Endothelial cell (in vitro differentiated cells): ENCODE measurements at regions not wholly inside any gene's neighbourhood (a gene's known extent, or its start where the extent isn't known, plus 50 kb on each side); places are given as distances from the start of the nearest gene placed in this dataset.
"Not testable (repeated sequence)": the region's sequence is repeated elsewhere in the genome, so short reads cannot be mapped to it uniquely, and the experiment has no call there.

Experiments
- DNase-seq: peaks from one replicate; pipeline ENCODE4 v3.0.0; 2021; ENCODE audit warnings: low spot score
- H3K27ac Mint-ChIP-seq: one replicate; pipeline ENCODE4 v1.8.0; 2021; ENCODE audit warnings: mixed read lengths, inconsistent platforms; ENCODE audit not compliant: unreplicated experiment
- H3K27me3 Mint-ChIP-seq: one replicate; pipeline ENCODE4 v1.8.0; 2021; ENCODE audit warnings: mild to moderate bottlenecking, moderate library complexity, mixed read lengths, inconsistent platforms; ENCODE audit not compliant: unreplicated experiment
- H3K36me3 Mint-ChIP-seq: one replicate; pipeline ENCODE4 v1.8.0; 2021; ENCODE audit warnings: mild to moderate bottlenecking, low read depth, mixed read lengths, inconsistent platforms; ENCODE audit not compliant: unreplicated experiment
- H3K4me1 Mint-ChIP-seq: one replicate; pipeline ENCODE4 v1.8.0; 2021; ENCODE audit warnings: mild to moderate bottlenecking, mixed read lengths, inconsistent platforms; ENCODE audit not compliant: unreplicated experiment
- H3K4me3 Mint-ChIP-seq: one replicate; pipeline ENCODE4 v1.8.0; 2021; ENCODE audit warnings: mild to moderate bottlenecking, mixed read lengths, inconsistent platforms; ENCODE audit not compliant: unreplicated experiment
- H3K9me3 Mint-ChIP-seq: one replicate; pipeline ENCODE4 v1.8.0; 2021; ENCODE audit warnings: mixed read lengths, inconsistent platforms; ENCODE audit not compliant: unreplicated experiment
- CTCF ChIP-seq: fragments of 200-600 bp; sonication (generic); IDR thresholded peaks from one replicate; pipeline ENCODE4 v1.5.0; 2021; ENCODE audit warnings: antibody characterized with exemption; ENCODE audit not compliant: unreplicated experiment

- Mint-ChIP-seq H3K36me3 (no peaks in the 10 kb centered on the region), H3K9me3 (no peaks in the 10 kb centered on the region), H3K4me3 (no peak overlapping the region), H3K27me3 (no peaks in the 10 kb centered on the region), H3K27ac (no peak overlapping the region), H3K4me1 (peaks cover 24% of the 10 kb centered on the region)
- no peak for DNase-seq
- no peak for TF ChIP-seq CTCF
Observed at GRCh38 chr4:159594576-159594975, 491.7 kb downstream of the RAPGEF2 start.

GRCh38 chr4:159595101-159595500 lies 492.2 kb downstream of the RAPGEF2 start:
- not testable (repeated sequence) for H3K9me3 Mint-ChIP-seq, H3K27me3 Mint-ChIP-seq, H3K36me3 Mint-ChIP-seq, H3K4me3 Mint-ChIP-seq, DNase-seq, H3K27ac Mint-ChIP-seq
- H3K4me1 Mint-ChIP-seq: peaks cover 24% of the 10 kb centered on the region

- Mint-ChIP-seq H3K4me1 (peaks cover 11% of the 10 kb centered on the region), H3K36me3 (no peaks in the 10 kb centered on the region), H3K27me3 (no peaks in the 10 kb centered on the region), H3K9me3 (no peaks in the 10 kb centered on the region), H3K27ac (no peak overlapping the region), H3K4me3 (no peak overlapping the region)
- DNase-seq: no peak
- no peak for TF ChIP-seq CTCF
Observed at GRCh38 chr4:159598602-159599001, 495.7 kb downstream of the RAPGEF2 start.

GRCh38 chr4:159600061-159600460 lies 497.2 kb downstream of the RAPGEF2 start:
- Mint-ChIP-seq H3K9me3 (no peaks in the 10 kb centered on the region), H3K27me3 (no peaks in the 10 kb centered on the region), H3K4me3 (no peak overlapping the region), H3K36me3 (no peaks in the 10 kb centered on the region), H3K4me1 (peaks cover 8% of the 10 kb centered on the region), H3K27ac (no peak overlapping the region)
- DNase-seq: no peak
- TF ChIP-seq CTCF: no peak

- no peak overlapping the region for H3K27ac Mint-ChIP-seq
- H3K4me3 Mint-ChIP-seq: no peak overlapping the region
- H3K9me3 Mint-ChIP-seq: no peaks in the 10 kb centered on the region
- no peak for DNase-seq
- no peak for TF ChIP-seq CTCF
- H3K27me3 Mint-ChIP-seq: no peaks in the 10 kb centered on the region
- no peaks in the 10 kb centered on the region for H3K4me1 Mint-ChIP-seq
- no peaks in the 10 kb centered on the region for H3K36me3 Mint-ChIP-seq
Observed at GRCh38 chr4:159604781-159605180, 501.9 kb downstream of the RAPGEF2 start.

GRCh38 chr4:159606835-159607234 lies 504.0 kb downstream of the RAPGEF2 start:
- Mint-ChIP-seq H3K36me3 (no peaks in the 10 kb centered on the region), H3K27me3 (no peaks in the 10 kb centered on the region), H3K9me3 (no peaks in the 10 kb centered on the region), H3K27ac (no peak overlapping the region), H3K4me3 (no peak overlapping the region), H3K4me1 (no peaks in the 10 kb centered on the region)
- DNase-seq: no peak
- no peak for TF ChIP-seq CTCF
